H1 (cell line): ENCODE measurements at regions not wholly inside any gene's neighbourhood (a gene's known extent, or its start where the extent isn't known, plus 50 kb on each side); places are given as distances from the start of the nearest gene placed in this dataset.
A peak's percentile ranks its signal among the peaks of the same experiment; 100 is the strongest.

Source experiments
- CTCF ChIA-PET: fragments of 300-600 bp; sonication (Branson Sonifier 250); formaldehyde crosslinking; loops from one replicate; lab custom pipeline; 2021; ENCODE audit not compliant: partially characterized antibody; lab: Charles Lee
- POLR2A ChIA-PET: fragments of 300-600 bp; sonication (Branson Sonifier 250); formaldehyde crosslinking; loops from one replicate; lab custom pipeline; 2021; ENCODE audit warnings: inconsistent platforms; ENCODE audit not compliant: partially characterized antibody; lab: Charles Lee
- DNase-seq, 2 experiments: peaks; one replicate each; pipeline versions ENCODE4 v3.0.0 to v3.0.0-alpha.2; 2010 to 2022; ENCODE audit warnings: low spot score in 2 of 2, low read depth in 1 of 2, mixed read lengths in 1 of 2
- FAIRE-seq: peaks from 2 replicates; lab custom pipeline; 2011; peaks lifted over from hg19 to GRCh38; lab: Jason Lieb, UNC
- H2AFZ ChIP-seq: 2 replicates; pipeline ENCODE4 v1.8.1; 2012; ENCODE audit warnings: low read length, inconsistent platforms
- H2AK5ac ChIP-seq: 2 replicates; pipeline ENCODE4 v1.6.1; 2013; ENCODE audit warnings: low read depth, low read length
- H2BK120ac ChIP-seq: replicated peaks from 2 replicates; pipeline ENCODE3; 2013; ENCODE audit warnings: low read depth, low read length, inconsistent platforms
- H2BK12ac ChIP-seq: 2 replicates; pipeline ENCODE4 v1.6.1; 2013; ENCODE audit warnings: low read depth, low read length
- H2BK15ac ChIP-seq: 2 replicates; pipeline ENCODE4 v1.6.1; 2013; ENCODE audit warnings: low read length
- H2BK20ac ChIP-seq: 2 replicates; pipeline ENCODE4 v1.6.1; 2013; ENCODE audit warnings: low read length
- H2BK5ac ChIP-seq: 2 replicates; pipeline ENCODE4 v1.6.1; 2013; ENCODE audit warnings: low read depth, low read length
- H3K14ac ChIP-seq: 2 replicates; pipeline ENCODE4 v1.6.1; 2013; ENCODE audit warnings: inconsistent platforms; ENCODE audit not compliant: insufficient read length
- H3K18ac ChIP-seq: 2 replicates; pipeline ENCODE4 v1.6.1; 2013; ENCODE audit warnings: low read length; ENCODE audit errors: extremely low read depth
- H3K23ac ChIP-seq: 2 replicates; pipeline ENCODE4 v1.6.1; 2013; ENCODE audit warnings: inconsistent platforms; ENCODE audit not compliant: insufficient read length
- H3K23me2 ChIP-seq: 2 replicates; pipeline ENCODE4 v1.6.1; 2013; ENCODE audit warnings: low read depth, low read length
- H3K27ac ChIP-seq: 2 replicates; pipeline ENCODE4 v1.6.1; 2011; ENCODE audit warnings: low read depth, low read length, inconsistent platforms
- H3K27me3 ChIP-seq, 4 experiments: replicated peaks in 1 of 4; 1 replicate in 1 of 4; 2 replicates in 3 of 4; pipeline versions ENCODE4 v1.6.1 to v1.8.1; 2011 to 2013; ENCODE audit warnings: low read length in 3 of 4, mild to moderate bottlenecking in 3 of 4, inconsistent platforms in 2 of 4, mixed read lengths in 2 of 4, moderate library complexity in 1 of 4; ENCODE audit not compliant: control insufficient read depth in 3 of 4, insufficient read depth in 3 of 4; ENCODE audit errors: extremely low read depth in 1 of 4
- H3K36me3 ChIP-seq, 4 experiments: 2 replicates each; pipeline versions ENCODE4 v1.6.1 to v1.8.1; 2011 to 2013; ENCODE audit warnings: mild to moderate bottlenecking in 4 of 4, low read length in 3 of 4, moderate library complexity in 2 of 4, control low read depth in 1 of 4, inconsistent platforms in 1 of 4; ENCODE audit not compliant: insufficient read depth in 4 of 4, control insufficient read depth in 2 of 4
- H3K4ac ChIP-seq: replicated peaks from 2 replicates; pipeline ENCODE3; 2013; ENCODE audit warnings: low read length, low read depth, mixed read lengths, inconsistent platforms; ENCODE audit not compliant: insufficient read length
- H3K4me1 ChIP-seq, 4 experiments: replicated peaks in 1 of 4; 1 replicate in 1 of 4; 2 replicates in 3 of 4; pipeline versions ENCODE4 v1.6.1 to v1.8.1; 2011 to 2013; ENCODE audit warnings: low read length in 3 of 4, inconsistent platforms in 2 of 4, mixed read lengths in 1 of 4; ENCODE audit not compliant: insufficient read depth in 4 of 4, control insufficient read depth in 3 of 4
- H3K4me2 ChIP-seq, 2 experiments: 2 replicates each; pipeline versions ENCODE4 v1.6.1 to v1.8.1; 2011 to 2013; ENCODE audit warnings: low read depth in 2 of 2, low read length in 2 of 2, control low read depth in 1 of 2, inconsistent platforms in 1 of 2, mild to moderate bottlenecking in 1 of 2; ENCODE audit not compliant: insufficient read depth in 1 of 2
- H3K4me3 ChIP-seq, 4 experiments: fragments of 200-600, 300-600 bp in 1 of 4; sonication (generic), shearing (Covaris generic), sonication (Bioruptor Twin) in 1 of 4; 2 replicates each; pipeline versions ENCODE4 v1.5.1 to v1.8.1; 2011 to 2016; ENCODE audit warnings: low read length in 4 of 4, low read depth in 3 of 4, control low read depth in 2 of 4, inconsistent platforms in 2 of 4, mild to moderate bottlenecking in 2 of 4, mixed read lengths in 1 of 4, moderate library complexity in 1 of 4; ENCODE audit not compliant: insufficient read depth in 2 of 4; ENCODE audit errors: extremely low read depth in 1 of 4
- H3K56ac ChIP-seq: replicated peaks from 2 replicates; pipeline ENCODE3; 2013; ENCODE audit warnings: low read depth, mild to moderate bottlenecking, mixed read lengths, low read length, inconsistent platforms; ENCODE audit not compliant: insufficient read length
- H3K79me1 ChIP-seq: 2 replicates; pipeline ENCODE4 v1.6.1; 2013; ENCODE audit warnings: low read depth, low read length, control low read depth
- H3K79me2 ChIP-seq, 2 experiments: 2 replicates each; pipeline versions ENCODE4 v1.6.1 to v1.8.1; 2012 to 2013; ENCODE audit warnings: low read length in 2 of 2, mild to moderate bottlenecking in 2 of 2, inconsistent platforms in 1 of 2; ENCODE audit not compliant: insufficient read depth in 2 of 2, control insufficient read depth in 1 of 2
- H3K9ac ChIP-seq, 4 experiments: replicated peaks in 1 of 4; 1 replicate in 1 of 4; 2 replicates in 3 of 4; pipeline versions ENCODE4 v1.6.1 to v1.8.1; 2011 to 2013; ENCODE audit warnings: low read depth in 3 of 4, low read length in 3 of 4, control low read depth in 2 of 4, mild to moderate bottlenecking in 2 of 4, moderate library complexity in 2 of 4, inconsistent platforms in 1 of 4; ENCODE audit errors: extremely low read depth in 1 of 4
- H3K9me3 ChIP-seq, 2 experiments: 2 replicates each; pipeline versions ENCODE4 v1.6.1 to v1.8.1; 2012 to 2013; ENCODE audit warnings: mild to moderate bottlenecking in 2 of 2, moderate library complexity in 2 of 2, control low read depth in 1 of 2, inconsistent platforms in 1 of 2, low read depth in 1 of 2, low read length in 1 of 2, mixed read lengths in 1 of 2; ENCODE audit not compliant: insufficient read depth in 2 of 2
- H4K20me1 ChIP-seq, 2 experiments: replicated peaks in 1 of 2; 2 replicates each; pipeline versions ENCODE3 to v1.8.1; 2011 to 2013; ENCODE audit warnings: inconsistent platforms in 2 of 2, low read length in 2 of 2, mild to moderate bottlenecking in 1 of 2; ENCODE audit not compliant: insufficient read depth in 2 of 2, control insufficient read depth in 1 of 2
- H4K5ac ChIP-seq: 2 replicates; pipeline ENCODE4 v1.6.1; 2013; ENCODE audit warnings: low read length, low read depth, mixed read lengths, inconsistent platforms; ENCODE audit not compliant: insufficient read length
- H4K8ac ChIP-seq: 2 replicates; pipeline ENCODE4 v1.8.0; 2013; ENCODE audit warnings: mild to moderate bottlenecking, moderate library complexity, low read length, inconsistent platforms; ENCODE audit not compliant: insufficient read depth; ENCODE audit errors: extremely low read depth
- H4K91ac ChIP-seq: replicated peaks from 2 replicates; pipeline ENCODE3; 2013; ENCODE audit warnings: low read length, mixed read lengths, inconsistent platforms; ENCODE audit not compliant: insufficient read length
- EGR1 ChIP-seq: IDR thresholded peaks from 2 replicates; pipeline ENCODE4 v1.6.1; 2011; ENCODE audit warnings: low read depth, low read length, borderline replicate concordance
- JUN ChIP-seq: IDR thresholded peaks from 2 replicates; pipeline ENCODE4 v1.6.1; 2011; ENCODE audit warnings: low read depth, mild to moderate bottlenecking, improper control_type of control experiment, low read length
- KDM1A ChIP-seq: fragments of 200-600, 300-600 bp; sonication (generic); IDR thresholded peaks from 2 replicates; pipeline ENCODE4 v1.7.1; 2016; ENCODE audit warnings: mild to moderate bottlenecking, low read length, borderline replicate concordance
- SP4 ChIP-seq: IDR thresholded peaks from 2 replicates; pipeline ENCODE4 v1.6.1; 2012; ENCODE audit warnings: low read length, inconsistent platforms
- SUZ12 ChIP-seq: fragments of 200-600 bp; sonication (generic); IDR thresholded peaks from 2 replicates; pipeline ENCODE4 v1.6.1; 2012; ENCODE audit warnings: mild to moderate bottlenecking, inconsistent platforms, low read length, moderate library complexity, mixed read lengths
- WGBS, 2 experiments: shearing (Covaris generic) in 1 of 2; methylation state at CpG; one replicate each; pipeline versions ENCODE4 v1.1.6 to v1.1.7; 2013 to 2015; ENCODE audit warnings: low lambda C conversion rate in 2 of 2, mixed read lengths in 2 of 2, inconsistent platforms in 1 of 2, low coverage in 1 of 2, missing lambda C conversion rate in 1 of 2; ENCODE audit not compliant: insufficient replicate concordance in 2 of 2, insufficient coverage in 1 of 2, insufficient read length in 1 of 2; ENCODE audit errors: extremely low coverage in 1 of 2, missing lambda C conversion rate in 1 of 2; 5-methylcytosine and 5-hydroxymethylcytosine counted together
- TF ChIP-seq, protein P1 (sequence below), 3 experiments: IDR thresholded peaks; 1 replicate in 2 of 3; 2 replicates in 1 of 3; pipeline versions ENCODE4 v1.5.1 to v1.6.1; 2011; ENCODE audit warnings: low read length in 3 of 3, mild to moderate bottlenecking in 3 of 3, inconsistent platforms in 2 of 3, low read depth in 1 of 3, moderate library complexity in 1 of 3; ENCODE audit not compliant: insufficient read depth in 1 of 3; ENCODE audit errors: control extremely low read depth in 1 of 3

GRCh38 chr4:137640838-137641158, 108.5 kb upstream of the PCDH18 start:
- CTCF ChIA-PET = interaction anchor here (1.0 kb wide), 1 partner anchor 30 kb away, joined by 3 read pairs; no protein-coding TSS in a partner anchor
- Histone ChIP-seq H3K79me1 (no peaks in the 10 kb centered on the region), H2BK120ac (no peak overlapping the region), H4K8ac (no peak overlapping the region), H2BK5ac (no peak overlapping the region), H3K18ac (no peak overlapping the region), H3K79me2 (no peaks in the 10 kb centered on the region), H3K14ac (no peak overlapping the region), H3K4me1 (no peaks in the 10 kb centered on the region), H3K23me2 (no peaks in the 10 kb centered on the region), H3K27me3 (no peaks in the 10 kb centered on the region), H4K20me1 (no peaks in the 10 kb centered on the region), H2BK12ac (no peak overlapping the region), H2AK5ac (no peak overlapping the region), H4K5ac (no peak overlapping the region), H3K4me3 (no peak overlapping the region), H3K9ac (no peak overlapping the region), H4K91ac (no peak overlapping the region), H3K36me3 (no peaks in the 10 kb centered on the region), H3K9me3 (no peaks in the 10 kb centered on the region), H3K4me2 (no peak overlapping the region), H3K27ac (no peak overlapping the region)
- DNase-seq = no peak
- TF ChIP-seq SUZ12 = no peak
- TF ChIP-seq KDM1A = peak; percentile 70; the same call in 1 of the 2 replicates
- no peak for TF ChIP-seq EGR1
- TF ChIP-seq, protein P1, sequence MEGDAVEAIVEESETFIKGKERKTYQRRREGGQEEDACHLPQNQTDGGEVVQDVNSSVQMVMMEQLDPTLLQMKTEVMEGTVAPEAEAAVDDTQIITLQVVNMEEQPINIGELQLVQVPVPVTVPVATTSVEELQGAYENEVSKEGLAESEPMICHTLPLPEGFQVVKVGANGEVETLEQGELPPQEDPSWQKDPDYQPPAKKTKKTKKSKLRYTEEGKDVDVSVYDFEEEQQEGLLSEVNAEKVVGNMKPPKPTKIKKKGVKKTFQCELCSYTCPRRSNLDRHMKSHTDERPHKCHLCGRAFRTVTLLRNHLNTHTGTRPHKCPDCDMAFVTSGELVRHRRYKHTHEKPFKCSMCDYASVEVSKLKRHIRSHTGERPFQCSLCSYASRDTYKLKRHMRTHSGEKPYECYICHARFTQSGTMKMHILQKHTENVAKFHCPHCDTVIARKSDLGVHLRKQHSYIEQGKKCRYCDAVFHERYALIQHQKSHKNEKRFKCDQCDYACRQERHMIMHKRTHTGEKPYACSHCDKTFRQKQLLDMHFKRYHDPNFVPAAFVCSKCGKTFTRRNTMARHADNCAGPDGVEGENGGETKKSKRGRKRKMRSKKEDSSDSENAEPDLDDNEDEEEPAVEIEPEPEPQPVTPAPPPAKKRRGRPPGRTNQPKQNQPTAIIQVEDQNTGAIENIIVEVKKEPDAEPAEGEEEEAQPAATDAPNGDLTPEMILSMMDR (IDR thresholded peaks at IDR 0.05; ENCODE audit: control extremely low read depth in 1 of 3, insufficient read depth in 1 of 3, low read depth in 1 of 3, low read length in 3 of 3) = peak in 1 of 3 experiments; percentile 18; a peak in 1 of 4 replicates
- no peak for TF ChIP-seq JUN
- no peak for TF ChIP-seq SP4
- TF ChIP-seq, all 59 proteins: peak for 2
- Histone ChIP-seq H3K23ac (no peak overlapping the region), H2BK20ac (no peak overlapping the region), H3K56ac (no peak overlapping the region), H3K4ac (no peak overlapping the region), H2AFZ (no peak overlapping the region), H2BK15ac (no peak overlapping the region)
- no peak for FAIRE-seq
- whole genome bisulfite sequencing, 2 experiments = 94% methylated on average over 1 of the region's 1 CpG; no CpG with 5 or more reads in 1 of the 2 experiments
- POLR2A ChIA-PET = no interaction called here
